ENCODE measurements at regions not wholly inside any gene's neighbourhood (a gene's known extent, or its start where the extent isn't known, plus 50 kb on each side); places are given as distances from the start of the nearest gene placed in this dataset.

- Histone ChIP-seq H3K36me3 (no peaks in the 10 kb centered on the region), H3K27ac (no peak overlapping the region), H3K27me3 (no peaks in the 10 kb centered on the region), H3K4me1 (no peaks in the 10 kb centered on the region), H3K9me3 (no peaks in the 10 kb centered on the region), H3K4me3 (no peak overlapping the region)
- TF ChIP-seq CTCF (IDR thresholded peaks at IDR 0.05) (no peak), POLR2A (IDR thresholded peaks at IDR 0.05) (no peak)
- intact Hi-C loops (cut with DNase I; ENCODE audit: low total_unique reads): no loop called here
- no peak for DNase-seq
Observed at GRCh38 chr1:201653883-201654282, 115.0 kb downstream of the NAV1 start.

GRCh38 chr1:201655243-201655642, 116.3 kb downstream of the NAV1 start:
- TF ChIP-seq POLR2A (IDR thresholded peaks at IDR 0.05): no peak
- no peak for TF ChIP-seq CTCF (IDR thresholded peaks at IDR 0.05)
- Histone ChIP-seq H3K4me1 (no peaks in the 10 kb centered on the region), H3K27ac (peak overlapping the region; percentile 12 to 44), H3K9me3 (no peaks in the 10 kb centered on the region), H3K27me3 (no peaks in the 10 kb centered on the region), H3K36me3 (no peaks in the 10 kb centered on the region), H3K4me3 (no peak overlapping the region)
- DNase-seq: peak; percentile 67 to 71
- intact Hi-C loops (cut with DNase I; ENCODE audit: low total_unique reads): no loop called here

- intact Hi-C loops (cut with DNase I; ENCODE audit: low total_unique reads): no loop called here
- H3K9me3 ChIP-seq: no peaks in the 10 kb centered on the region
- TF ChIP-seq POLR2A (IDR thresholded peaks at IDR 0.05): no peak
- TF ChIP-seq CTCF (IDR thresholded peaks at IDR 0.05): no peak
- peak in 1 of 2 donors; percentile 44 for DNase-seq
- no peaks in the 10 kb centered on the region for H3K27me3 ChIP-seq
- no peaks in the 10 kb centered on the region for H3K4me1 ChIP-seq
- H3K4me3 ChIP-seq: no peak overlapping the region
- H3K27ac ChIP-seq: peak overlapping the region in 1 of 2 donors; percentile 44
- H3K36me3 ChIP-seq: no peaks in the 10 kb centered on the region
Observed at GRCh38 chr1:201655910-201656309, 117.0 kb downstream of the NAV1 start.

- no peaks in the 10 kb centered on the region for H3K4me1 ChIP-seq
- no peak for TF ChIP-seq POLR2A (IDR thresholded peaks at IDR 0.05)
- no peak for TF ChIP-seq CTCF (IDR thresholded peaks at IDR 0.05)
- H3K36me3 ChIP-seq: no peaks in the 10 kb centered on the region
- intact Hi-C loops (cut with DNase I; ENCODE audit: low total_unique reads): no loop called here
- no peak for DNase-seq
- H3K9me3 ChIP-seq: no peaks in the 10 kb centered on the region
- H3K4me3 ChIP-seq: no peak overlapping the region
- H3K27ac ChIP-seq: peak overlapping the region in 1 of 2 donors; percentile 44
- H3K27me3 ChIP-seq: no peaks in the 10 kb centered on the region
Observed at GRCh38 chr1:201656311-201657032, 117.5 kb downstream of the NAV1 start.

DNA sequence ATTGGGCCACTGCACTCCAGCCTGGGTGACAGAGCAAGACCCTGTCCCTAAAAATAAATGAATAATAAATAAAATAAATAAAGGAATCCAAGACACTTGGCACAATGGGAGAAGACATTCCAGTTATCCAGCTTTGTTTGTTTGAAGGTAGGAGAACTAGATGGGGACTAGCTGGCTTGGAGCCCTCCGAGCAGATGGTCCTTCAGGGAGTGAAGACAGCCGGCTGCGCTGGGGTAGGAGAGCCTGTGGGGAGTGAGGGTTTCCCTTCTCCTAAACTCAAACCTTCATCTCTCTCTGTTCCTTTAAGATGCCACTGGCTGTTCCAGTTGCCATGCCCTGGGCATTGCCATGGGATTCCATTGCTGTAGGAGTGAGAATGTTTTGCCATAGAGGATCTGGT, 120.6 kb downstream of the NAV1 start:
- TF ChIP-seq CTCF (IDR thresholded peaks at IDR 0.05) (no peak), POLR2A (IDR thresholded peaks at IDR 0.05) (no peak)
- Histone ChIP-seq H3K36me3 (no peaks in the 10 kb centered on the region), H3K27me3 (no peaks in the 10 kb centered on the region), H3K27ac (no peak overlapping the region), H3K4me1 (no peaks in the 10 kb centered on the region), H3K4me3 (no peak overlapping the region), H3K9me3 (no peaks in the 10 kb centered on the region)
- no peak for DNase-seq
- intact Hi-C loops (cut with DNase I; ENCODE audit: low total_unique reads): no loop called here
